ENCODE measurements at regions not wholly inside any gene's neighbourhood (a gene's known extent, or its start where the extent isn't known, plus 50 kb on each side); places are given as distances from the start of the nearest gene placed in this dataset.

DNA sequence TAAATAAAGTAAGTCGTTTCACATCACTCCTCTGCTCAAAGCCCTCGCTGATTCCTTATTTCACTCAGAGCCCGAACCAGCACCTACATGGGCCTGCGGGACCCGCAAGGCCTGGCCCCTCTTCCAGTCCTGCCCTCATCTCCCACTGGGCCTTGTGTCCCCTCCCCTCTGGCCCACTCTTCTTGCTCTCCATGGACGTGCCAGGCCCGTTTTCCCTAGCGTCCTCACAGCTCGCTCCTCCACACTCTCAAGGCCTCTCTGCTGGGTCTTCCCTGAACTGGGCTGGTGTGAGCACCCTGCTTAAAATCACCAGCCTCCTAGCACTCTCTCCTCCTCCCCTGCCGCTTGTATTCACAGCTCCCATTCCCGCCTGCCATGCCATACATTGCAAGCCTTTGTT is 237.9 kb downstream of the FOXD2 start:
- TF ChIP-seq POLR2A (IDR thresholded peaks at IDR 0.05; ENCODE audit: low read depth, low read length) (no peak), POLR2AphosphoS5 (IDR thresholded peaks at IDR 0.05; ENCODE audit: low read depth, low read length) (no peak), POU2F2 (IDR thresholded peaks at IDR 0.05; ENCODE audit: low read depth, low read length) (no peak), PAX5 (IDR thresholded peaks at IDR 0.05; ENCODE audit: insufficient read depth, low read length, severe bottlenecking) (no peak)

Measured in GM12891 (cell line).